ENCODE measurements at regions not wholly inside any gene's neighbourhood (a gene's known extent, or its start where the extent isn't known, plus 50 kb on each side); places are given as distances from the start of the nearest gene placed in this dataset.
A peak's percentile ranks its signal among the peaks of the same experiment; 100 is the strongest.

GRCh38 chr18:33849731-33850130 is 271.7 kb downstream of the ASXL3 start:
- no peaks in the 10 kb centered on the region for H3K9me3 ChIP-seq (ENCODE audit: control insufficient read depth in 1 of 2, low read length in 2 of 2)
- no peaks in the 10 kb centered on the region for H3K4me1 ChIP-seq (ENCODE audit: control insufficient read depth in 1 of 2, insufficient read depth in 2 of 2, low read length in 2 of 2)
- H3K27me3 ChIP-seq (ENCODE audit: control insufficient read depth in 1 of 2, insufficient read depth in 2 of 2, low read length in 2 of 2), result no peaks in the 10 kb centered on the region
- H3K4me3 ChIP-seq (ENCODE audit: low read depth in 1 of 2, low read length in 2 of 2), result no peak overlapping the region
- no peak overlapping the region for H3K27ac ChIP-seq (ENCODE audit: low read depth, low read length)
- H3K9ac ChIP-seq (ENCODE audit: low read depth in 1 of 2, low read length in 2 of 2), result no peak overlapping the region
- no peaks in the 10 kb centered on the region for H3K36me3 ChIP-seq (ENCODE audit: control insufficient read depth in 1 of 2, insufficient read depth in 2 of 2, low read length in 2 of 2)

GRCh38 chr18:33844232-33844631 is 266.2 kb downstream of the ASXL3 start:
- Histone ChIP-seq H3K9ac (ENCODE audit: low read depth in 1 of 2, low read length in 2 of 2) (no peak overlapping the region), H3K4me3 (ENCODE audit: low read depth in 1 of 2, low read length in 2 of 2) (no peak overlapping the region), H3K27ac (ENCODE audit: low read depth, low read length) (no peak overlapping the region), H3K9me3 (ENCODE audit: control insufficient read depth in 1 of 2, low read length in 2 of 2) (no peaks in the 10 kb centered on the region), H3K36me3 (ENCODE audit: control insufficient read depth in 1 of 2, insufficient read depth in 2 of 2, low read length in 2 of 2) (no peaks in the 10 kb centered on the region), H3K27me3 (ENCODE audit: control insufficient read depth in 1 of 2, insufficient read depth in 2 of 2, low read length in 2 of 2) (no peaks in the 10 kb centered on the region), H3K4me1 (ENCODE audit: control insufficient read depth in 1 of 2, insufficient read depth in 2 of 2, low read length in 2 of 2) (peaks cover 0 to 5% of the 10 kb centered on the region in 2 donors)

GRCh38 chr18:33841221-33841967 is 263.4 kb downstream of the ASXL3 start:
- H3K9me3 ChIP-seq (ENCODE audit: control insufficient read depth in 1 of 2, low read length in 2 of 2), result no peaks in the 10 kb centered on the region
- no peaks in the 10 kb centered on the region for H3K36me3 ChIP-seq (ENCODE audit: control insufficient read depth in 1 of 2, insufficient read depth in 2 of 2, low read length in 2 of 2)
- H3K27ac ChIP-seq (ENCODE audit: low read depth, low read length), result no peak overlapping the region
- no peak overlapping the region for H3K4me3 ChIP-seq (ENCODE audit: low read depth in 1 of 2, low read length in 2 of 2)
- H3K4me1 ChIP-seq (ENCODE audit: control insufficient read depth in 1 of 2, insufficient read depth in 2 of 2, low read length in 2 of 2), result peaks cover 0 to 5% of the 10 kb centered on the region in 2 donors
- H3K9ac ChIP-seq (ENCODE audit: low read depth in 1 of 2, low read length in 2 of 2), result no peak overlapping the region
- no peaks in the 10 kb centered on the region for H3K27me3 ChIP-seq (ENCODE audit: control insufficient read depth in 1 of 2, insufficient read depth in 2 of 2, low read length in 2 of 2)

- Histone ChIP-seq H3K27ac (ENCODE audit: low read depth, low read length) (no peak overlapping the region), H3K9me3 (ENCODE audit: control insufficient read depth in 1 of 2, low read length in 2 of 2) (no peaks in the 10 kb centered on the region), H3K36me3 (ENCODE audit: control insufficient read depth in 1 of 2, insufficient read depth in 2 of 2, low read length in 2 of 2) (no peaks in the 10 kb centered on the region), H3K27me3 (ENCODE audit: control insufficient read depth in 1 of 2, insufficient read depth in 2 of 2, low read length in 2 of 2) (no peaks in the 10 kb centered on the region), H3K9ac (ENCODE audit: low read depth in 1 of 2, low read length in 2 of 2) (no peak overlapping the region), H3K4me3 (ENCODE audit: low read depth in 1 of 2, low read length in 2 of 2) (no peak overlapping the region), H3K4me1 (ENCODE audit: control insufficient read depth in 1 of 2, insufficient read depth in 2 of 2, low read length in 2 of 2) (peaks cover 0 to 5% of the 10 kb centered on the region in 2 donors)
Observed at GRCh38 chr18:33840212-33840593, 262.2 kb downstream of the ASXL3 start.

- Histone ChIP-seq H3K4me1 (ENCODE audit: control insufficient read depth in 1 of 2, insufficient read depth in 2 of 2, low read length in 2 of 2) (peaks cover 0 to 5% of the 10 kb centered on the region in 2 donors), H3K4me3 (ENCODE audit: low read depth in 1 of 2, low read length in 2 of 2) (peak overlapping the region in 1 of 2 donors; percentile 13), H3K27ac (ENCODE audit: low read depth, low read length) (no peak overlapping the region)
Observed at GRCh38 chr18:33839452-33840211, 261.6 kb downstream of the ASXL3 start.

GRCh38 chr18:33838054-33838453 is 260.0 kb downstream of the ASXL3 start:
- no peak overlapping the region for H3K27ac ChIP-seq (ENCODE audit: low read depth, low read length)
- H3K4me1 ChIP-seq (ENCODE audit: control insufficient read depth in 1 of 2, insufficient read depth in 2 of 2, low read length in 2 of 2), result peaks cover 0 to 5% of the 10 kb centered on the region in 2 donors
- no peak overlapping the region for H3K9ac ChIP-seq (ENCODE audit: low read depth in 1 of 2, low read length in 2 of 2)
- H3K9me3 ChIP-seq (ENCODE audit: control insufficient read depth in 1 of 2, low read length in 2 of 2), result no peaks in the 10 kb centered on the region
- H3K36me3 ChIP-seq (ENCODE audit: control insufficient read depth in 1 of 2, insufficient read depth in 2 of 2, low read length in 2 of 2), result no peaks in the 10 kb centered on the region
- H3K27me3 ChIP-seq (ENCODE audit: control insufficient read depth in 1 of 2, insufficient read depth in 2 of 2, low read length in 2 of 2), result no peaks in the 10 kb centered on the region
- no peak overlapping the region for H3K4me3 ChIP-seq (ENCODE audit: low read depth in 1 of 2, low read length in 2 of 2)

More at GRCh38 chr18:33839452-33840211, 261.6 kb downstream of the ASXL3 start:
- no peaks in the 10 kb centered on the region for H3K27me3 ChIP-seq (ENCODE audit: control insufficient read depth in 1 of 2, insufficient read depth in 2 of 2, low read length in 2 of 2)
- H3K36me3 ChIP-seq (ENCODE audit: control insufficient read depth in 1 of 2, insufficient read depth in 2 of 2, low read length in 2 of 2), result no peaks in the 10 kb centered on the region
- no peak overlapping the region for H3K9ac ChIP-seq (ENCODE audit: low read depth in 1 of 2, low read length in 2 of 2)
- H3K9me3 ChIP-seq (ENCODE audit: control insufficient read depth in 1 of 2, low read length in 2 of 2), result no peaks in the 10 kb centered on the region

- Histone ChIP-seq H3K27ac (ENCODE audit: low read depth, low read length) (no peak overlapping the region), H3K9ac (ENCODE audit: low read depth in 1 of 2, low read length in 2 of 2) (no peak overlapping the region), H3K27me3 (ENCODE audit: control insufficient read depth in 1 of 2, insufficient read depth in 2 of 2, low read length in 2 of 2) (no peaks in the 10 kb centered on the region), H3K4me1 (ENCODE audit: control insufficient read depth in 1 of 2, insufficient read depth in 2 of 2, low read length in 2 of 2) (peaks cover 0 to 5% of the 10 kb centered on the region in 2 donors), H3K36me3 (ENCODE audit: control insufficient read depth in 1 of 2, insufficient read depth in 2 of 2, low read length in 2 of 2) (no peaks in the 10 kb centered on the region), H3K9me3 (ENCODE audit: control insufficient read depth in 1 of 2, low read length in 2 of 2) (no peaks in the 10 kb centered on the region), H3K4me3 (ENCODE audit: low read depth in 1 of 2, low read length in 2 of 2) (no peak overlapping the region)
Observed at GRCh38 chr18:33837191-33837590, 259.2 kb downstream of the ASXL3 start.

- no peak overlapping the region for H3K27ac ChIP-seq (ENCODE audit: low read depth, low read length)
- H3K4me3 ChIP-seq (ENCODE audit: low read depth in 1 of 2, low read length in 2 of 2), result no peak overlapping the region
- no peaks in the 10 kb centered on the region for H3K27me3 ChIP-seq (ENCODE audit: control insufficient read depth in 1 of 2, insufficient read depth in 2 of 2, low read length in 2 of 2)
- H3K9ac ChIP-seq (ENCODE audit: low read depth in 1 of 2, low read length in 2 of 2), result no peak overlapping the region
- no peaks in the 10 kb centered on the region for H3K9me3 ChIP-seq (ENCODE audit: control insufficient read depth in 1 of 2, low read length in 2 of 2)
- H3K4me1 ChIP-seq (ENCODE audit: control insufficient read depth in 1 of 2, insufficient read depth in 2 of 2, low read length in 2 of 2), result peaks cover 0 to 5% of the 10 kb centered on the region in 2 donors
- H3K36me3 ChIP-seq (ENCODE audit: control insufficient read depth in 1 of 2, insufficient read depth in 2 of 2, low read length in 2 of 2), result no peaks in the 10 kb centered on the region
Observed at GRCh38 chr18:33836564-33836963, 258.5 kb downstream of the ASXL3 start.

GRCh38 chr18:33835419-33835818 is 257.4 kb downstream of the ASXL3 start:
- Histone ChIP-seq H3K9me3 (ENCODE audit: control insufficient read depth in 1 of 2, low read length in 2 of 2) (no peaks in the 10 kb centered on the region), H3K9ac (ENCODE audit: low read depth in 1 of 2, low read length in 2 of 2) (no peak overlapping the region), H3K4me3 (ENCODE audit: low read depth in 1 of 2, low read length in 2 of 2) (no peak overlapping the region), H3K27ac (ENCODE audit: low read depth, low read length) (no peak overlapping the region), H3K36me3 (ENCODE audit: control insufficient read depth in 1 of 2, insufficient read depth in 2 of 2, low read length in 2 of 2) (no peaks in the 10 kb centered on the region), H3K4me1 (ENCODE audit: control insufficient read depth in 1 of 2, insufficient read depth in 2 of 2, low read length in 2 of 2) (peaks cover 0 to 5% of the 10 kb centered on the region in 2 donors), H3K27me3 (ENCODE audit: control insufficient read depth in 1 of 2, insufficient read depth in 2 of 2, low read length in 2 of 2) (no peaks in the 10 kb centered on the region)

- no peaks in the 10 kb centered on the region for H3K36me3 ChIP-seq (ENCODE audit: control insufficient read depth in 1 of 2, insufficient read depth in 2 of 2, low read length in 2 of 2)
- H3K27me3 ChIP-seq (ENCODE audit: control insufficient read depth in 1 of 2, insufficient read depth in 2 of 2, low read length in 2 of 2), result no peaks in the 10 kb centered on the region
- H3K4me3 ChIP-seq (ENCODE audit: low read depth in 1 of 2, low read length in 2 of 2), result no peak overlapping the region
- H3K27ac ChIP-seq (ENCODE audit: low read depth, low read length), result no peak overlapping the region
- H3K9me3 ChIP-seq (ENCODE audit: control insufficient read depth in 1 of 2, low read length in 2 of 2), result no peaks in the 10 kb centered on the region
- no peak overlapping the region for H3K9ac ChIP-seq (ENCODE audit: low read depth in 1 of 2, low read length in 2 of 2)
- H3K4me1 ChIP-seq (ENCODE audit: control insufficient read depth in 1 of 2, insufficient read depth in 2 of 2, low read length in 2 of 2), result peaks cover 0 to 12% of the 10 kb centered on the region in 2 donors
Observed at GRCh38 chr18:33833842-33834241, 255.8 kb downstream of the ASXL3 start.
